H4 (cell line): ENCODE measurements at regions not wholly inside any gene's neighbourhood (a gene's known extent, or its start where the extent isn't known, plus 50 kb on each side); places are given as distances from the start of the nearest gene placed in this dataset.

Source experiments
- DNase-seq: peaks from one replicate; pipeline ENCODE4 v3.0.0-alpha.2; 2015; ENCODE audit warnings: low spot score

DNA sequence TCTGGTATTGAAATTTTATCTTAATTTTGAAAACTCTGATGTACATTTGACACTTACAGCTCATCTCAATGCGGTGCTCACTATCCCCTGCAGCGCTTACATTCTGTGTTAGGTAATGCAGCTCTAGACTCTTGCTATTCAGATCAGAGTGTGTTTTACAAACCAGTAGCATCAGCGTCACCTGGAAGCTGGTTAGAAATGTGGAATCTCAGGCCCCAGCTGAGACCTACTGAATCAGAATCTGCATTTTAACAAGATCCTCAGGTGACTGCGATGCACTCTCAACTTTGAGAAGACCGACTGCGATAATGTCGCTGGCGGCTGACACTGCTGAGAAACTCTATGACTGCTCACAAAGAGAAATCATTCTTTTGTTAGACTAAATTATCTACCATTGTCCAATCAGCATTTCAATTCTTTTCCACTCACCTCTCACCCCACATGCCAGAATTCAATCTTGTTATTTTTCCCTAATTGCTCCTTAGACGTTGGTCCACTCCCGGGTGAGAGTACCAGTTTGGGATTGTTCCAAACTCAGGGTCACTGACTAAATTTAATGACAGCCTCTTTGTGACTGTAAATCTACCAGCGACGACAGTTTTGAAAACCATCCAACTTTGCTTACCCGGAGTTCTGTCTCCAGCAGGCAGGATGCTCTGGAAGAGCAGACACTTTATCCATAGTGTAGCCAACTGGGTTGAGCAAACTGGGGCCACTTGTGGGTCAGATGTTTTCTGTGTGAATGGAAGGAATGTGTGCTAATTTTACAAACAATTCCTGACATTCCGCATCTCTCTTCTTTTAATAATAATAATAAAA, 140.1 kb upstream of the BTBD3 start:
- no peak for DNase-seq

DNA sequence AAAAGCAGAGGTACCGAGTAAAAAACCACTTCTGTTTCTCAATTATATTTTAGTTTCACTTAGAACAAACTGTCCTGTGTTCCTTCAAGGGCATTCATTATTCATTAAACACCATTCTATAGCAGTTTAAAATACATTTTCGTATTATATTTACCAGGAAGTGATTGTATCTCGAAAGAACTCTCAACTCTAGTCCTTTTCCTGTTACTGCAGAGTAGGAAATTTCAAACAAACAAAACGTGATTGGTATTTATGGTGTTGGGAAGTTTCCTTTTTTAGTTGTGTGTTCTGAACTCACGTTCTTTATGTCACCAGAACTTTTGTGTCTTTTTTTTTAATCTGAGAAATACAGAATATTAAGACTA, 139.5 kb upstream of the BTBD3 start:
- no peak for DNase-seq

DNA sequence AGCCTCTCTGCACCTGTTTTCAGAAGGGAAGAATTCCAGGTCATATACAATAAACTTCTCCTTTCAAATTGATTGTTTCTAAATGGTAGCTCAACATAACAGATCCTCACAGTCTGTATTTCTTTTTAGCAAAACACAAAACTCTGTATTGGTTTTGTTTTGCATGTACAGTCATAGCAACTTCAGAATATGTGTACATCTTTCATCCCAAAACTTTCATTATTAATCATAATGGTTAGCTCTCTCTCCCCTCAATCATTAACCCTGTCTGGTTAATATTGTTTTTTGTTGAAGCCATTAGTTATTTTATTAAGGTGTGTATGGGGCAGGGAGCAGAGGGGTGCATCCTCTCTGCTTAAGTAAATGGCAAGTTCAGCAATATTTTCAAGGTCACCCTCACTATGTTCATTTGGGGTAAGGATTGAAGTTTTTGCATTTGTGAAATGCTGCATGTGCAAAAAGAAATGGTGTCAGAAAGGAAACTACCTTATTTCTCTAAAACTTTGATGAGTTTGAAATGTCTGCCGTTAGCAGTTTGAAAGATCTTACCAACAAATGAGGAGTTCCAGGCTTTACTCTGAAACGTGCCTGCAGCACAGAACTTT, 136.8 kb upstream of the BTBD3 start:
- DNase-seq = no peak

DNA sequence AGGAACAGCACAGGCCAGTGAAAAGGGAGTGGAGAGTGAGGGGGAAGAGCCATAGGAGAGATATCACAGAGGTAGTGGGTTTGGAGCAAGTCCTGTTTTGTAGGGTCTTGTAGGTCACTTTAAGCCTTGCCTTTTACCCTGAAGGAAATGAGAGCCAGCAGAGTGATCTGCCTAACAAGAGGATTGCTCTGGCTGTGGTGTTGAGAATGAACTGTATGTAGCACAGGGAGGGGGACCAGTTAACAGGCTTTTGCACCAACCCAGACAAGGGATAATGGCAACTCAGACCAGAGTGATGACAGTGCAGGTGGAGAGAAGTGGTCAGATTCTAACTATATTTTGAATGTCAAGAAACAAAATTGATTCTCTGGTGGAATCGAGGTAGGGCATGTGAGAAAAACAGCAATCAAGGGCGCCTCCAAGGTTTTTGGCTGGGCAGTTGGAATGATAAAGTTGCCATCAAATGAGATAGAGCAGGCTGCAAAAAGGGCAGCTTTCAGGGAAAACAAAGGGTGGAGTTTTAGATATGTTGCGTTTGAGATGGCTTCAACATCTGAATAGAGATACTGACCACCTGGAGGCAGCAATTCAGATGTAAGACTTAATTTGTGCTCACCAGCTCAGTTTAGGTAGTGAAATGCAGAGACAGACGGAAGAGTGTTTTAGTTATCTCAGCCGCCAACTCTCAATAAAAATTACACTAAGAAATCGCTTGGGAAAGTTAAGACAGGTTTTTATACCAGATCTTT, 134.4 kb upstream of the BTBD3 start:
- no peak for DNase-seq

DNA sequence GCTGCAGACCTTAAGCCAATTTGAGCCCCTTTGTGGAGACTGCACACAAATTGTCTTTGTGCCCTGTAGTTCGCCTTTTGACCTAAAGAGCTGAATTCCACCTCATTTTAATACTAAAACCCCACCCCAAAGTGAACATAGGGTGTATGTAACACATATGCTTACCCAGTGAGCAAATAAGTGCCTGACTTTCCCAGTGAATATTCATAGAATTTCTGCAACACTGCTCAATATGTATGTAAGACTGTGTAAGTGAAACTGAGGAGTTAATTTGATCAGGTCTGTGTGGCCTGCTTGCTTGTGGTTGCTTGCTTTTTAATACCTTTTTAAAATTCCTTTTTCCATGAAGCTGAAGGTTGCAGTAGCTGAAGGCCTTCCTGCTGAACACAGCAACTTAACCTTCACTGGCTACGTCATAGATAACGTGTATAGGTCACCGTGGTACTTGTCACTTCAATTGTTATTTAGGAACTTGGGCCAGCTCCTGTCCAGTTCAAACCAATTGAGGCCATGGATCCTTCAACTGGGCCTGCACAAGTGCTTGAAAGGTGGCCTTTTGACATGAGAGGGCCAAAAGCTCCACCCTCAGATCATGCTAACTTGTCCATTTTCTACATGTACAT, 131.7 kb upstream of the BTBD3 start:
- DNase-seq = no peak

DNA sequence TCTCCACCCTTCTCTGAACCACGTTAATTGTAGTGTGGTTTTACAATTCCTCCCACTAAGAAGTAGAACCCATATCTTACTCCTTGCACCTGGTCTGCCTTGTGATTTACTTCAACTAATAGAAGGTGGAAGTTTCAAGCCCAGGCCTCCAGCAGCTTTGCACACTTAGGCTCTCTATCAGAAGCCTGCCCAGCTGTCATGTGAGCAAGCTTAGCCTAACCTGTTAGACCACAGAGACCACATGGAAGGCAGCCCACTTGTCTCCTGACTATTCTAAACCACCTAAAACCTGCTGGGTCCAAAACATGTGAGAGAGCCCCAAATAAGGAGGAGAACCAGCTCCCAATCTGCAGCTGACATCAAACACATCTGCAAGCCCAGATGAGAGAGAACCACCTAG, 127.6 kb upstream of the BTBD3 start:
- DNase-seq = no peak

DNA sequence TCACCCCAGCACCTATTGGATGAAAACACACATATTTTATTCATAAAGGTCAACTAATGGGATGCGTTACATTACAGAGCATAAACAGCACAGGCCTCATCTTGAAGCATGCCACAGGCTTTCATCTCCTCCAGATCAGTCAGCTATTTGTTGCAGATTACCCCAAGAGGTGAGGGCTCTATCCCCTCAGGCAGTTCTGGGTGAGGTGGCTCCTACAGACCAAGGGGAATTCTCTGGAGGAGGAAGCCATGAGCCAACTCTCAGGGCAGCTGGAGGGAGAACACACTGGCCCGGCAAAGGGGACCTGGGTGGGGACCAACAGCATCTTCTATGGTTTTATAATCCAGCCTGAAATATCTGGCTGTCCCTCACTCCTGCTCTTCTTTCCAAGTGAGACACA, 126.4 kb upstream of the BTBD3 start:
- DNase-seq = no peak

DNA sequence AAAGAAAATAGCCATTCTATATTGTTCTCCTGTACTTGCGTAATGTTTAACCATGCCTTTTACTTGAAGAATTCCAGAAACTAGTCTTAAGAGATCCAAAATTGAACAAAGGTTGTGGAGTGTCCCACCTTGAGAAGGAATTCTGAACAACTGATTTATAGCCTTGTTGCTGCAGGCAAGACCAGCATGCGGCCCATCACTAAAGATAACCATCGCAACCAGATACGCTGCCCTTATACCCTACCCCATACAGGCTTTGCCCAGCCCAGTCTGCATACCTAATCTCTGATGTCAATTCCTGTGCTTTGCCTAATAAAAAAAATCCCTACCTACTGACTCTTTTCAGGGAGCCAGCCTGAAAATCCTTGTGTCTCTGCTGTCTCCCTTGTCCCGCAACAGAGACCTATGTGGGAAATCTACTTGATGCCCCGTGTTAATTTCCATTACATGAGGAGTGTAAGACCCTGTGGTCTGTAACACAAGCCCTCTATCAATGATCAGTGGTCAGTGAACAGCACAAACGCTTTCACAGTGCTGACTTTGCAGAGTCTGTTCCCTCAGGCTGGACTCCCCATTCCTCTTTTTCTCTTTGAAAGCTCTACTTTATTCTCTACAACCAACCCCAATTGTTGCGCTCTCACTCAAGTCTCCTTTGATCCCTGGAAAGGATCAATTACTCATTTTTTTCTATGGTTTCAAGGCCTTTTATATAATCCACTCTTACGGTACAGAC, 125.7 kb upstream of the BTBD3 start:
- DNase-seq = peak; percentile 23

DNA sequence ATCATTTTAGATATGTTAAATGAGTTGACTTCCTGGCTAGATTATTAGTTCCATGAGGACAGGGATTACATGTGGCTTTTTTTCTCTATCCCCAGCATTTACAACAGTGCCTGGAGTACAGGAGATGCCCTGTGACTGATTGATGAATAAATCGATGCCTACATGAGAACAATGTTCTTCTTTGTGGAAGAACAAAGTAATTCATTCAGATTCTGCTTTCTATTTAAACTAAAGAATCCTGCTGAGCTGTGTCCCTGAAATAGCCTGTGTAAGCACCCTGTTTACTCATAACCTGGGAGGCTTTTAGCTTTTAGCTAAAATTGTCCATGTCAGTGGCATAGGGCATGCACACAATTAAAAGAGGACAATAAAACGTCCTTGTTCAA, 125.1 kb upstream of the BTBD3 start:
- no peak for DNase-seq

DNA sequence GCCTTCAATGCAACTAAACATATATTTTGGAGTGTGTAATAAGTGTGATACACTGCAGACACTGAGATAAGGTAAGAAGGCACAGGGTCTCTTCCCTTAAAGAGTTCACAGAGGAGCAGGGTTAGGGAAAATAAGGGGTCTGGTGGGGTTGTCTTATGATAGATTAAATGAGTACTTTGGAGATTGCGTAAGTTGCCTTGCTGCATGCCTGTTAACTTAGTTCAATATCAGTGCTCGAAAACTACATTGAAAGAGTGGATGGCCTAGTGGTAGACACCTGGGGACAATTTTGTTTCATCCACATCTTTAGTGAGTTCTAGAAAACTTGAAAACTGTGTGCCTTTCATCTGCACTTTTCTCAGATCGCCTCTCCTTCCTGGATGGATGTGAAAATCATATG, 123.2 kb upstream of the BTBD3 start:
- DNase-seq = no peak

DNA sequence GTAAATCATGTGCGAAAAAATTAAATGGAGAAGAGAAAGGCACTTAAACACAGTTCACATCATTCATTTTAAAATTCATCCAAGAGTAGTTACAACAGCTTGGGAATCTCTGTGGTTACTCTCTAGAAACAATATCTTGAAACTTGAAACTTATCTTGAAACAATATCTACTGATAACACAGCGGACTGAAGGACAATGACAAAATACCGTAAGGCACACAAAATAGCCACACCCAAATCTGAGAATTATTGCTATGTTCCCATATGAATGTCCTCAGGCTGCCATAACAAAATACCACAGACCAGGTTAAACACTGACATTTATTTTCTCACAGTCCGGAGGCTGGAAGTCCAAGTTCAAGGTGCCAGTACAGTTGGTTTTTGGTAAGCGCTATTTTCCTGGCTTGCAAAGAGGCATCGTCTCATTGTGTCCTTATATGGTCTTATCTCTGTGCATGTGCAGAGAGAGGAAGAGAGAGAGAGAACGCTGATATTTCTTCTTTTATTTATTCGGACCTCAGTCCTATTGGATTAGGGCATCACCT, 122.5 kb upstream of the BTBD3 start:
- no peak for DNase-seq

DNA sequence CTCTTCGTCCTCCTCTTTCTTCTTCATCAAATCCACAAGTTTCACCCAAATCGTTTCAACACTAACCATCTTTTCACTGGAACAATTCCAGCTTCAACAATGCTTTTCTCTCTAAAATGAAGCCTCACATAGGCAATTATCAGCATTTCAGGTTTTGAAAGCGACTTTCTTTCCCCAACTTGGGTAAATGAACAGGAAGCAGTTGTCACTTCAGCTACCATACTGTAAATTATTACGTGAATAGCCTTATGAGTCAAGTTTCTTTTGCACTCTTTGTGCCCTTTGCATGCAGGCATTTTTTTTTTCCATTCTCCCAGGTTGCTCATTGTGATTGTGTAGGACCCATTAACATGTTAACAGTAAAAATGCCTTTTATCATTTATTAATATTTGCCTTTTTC, 121.7 kb upstream of the BTBD3 start:
- no peak for DNase-seq

DNA sequence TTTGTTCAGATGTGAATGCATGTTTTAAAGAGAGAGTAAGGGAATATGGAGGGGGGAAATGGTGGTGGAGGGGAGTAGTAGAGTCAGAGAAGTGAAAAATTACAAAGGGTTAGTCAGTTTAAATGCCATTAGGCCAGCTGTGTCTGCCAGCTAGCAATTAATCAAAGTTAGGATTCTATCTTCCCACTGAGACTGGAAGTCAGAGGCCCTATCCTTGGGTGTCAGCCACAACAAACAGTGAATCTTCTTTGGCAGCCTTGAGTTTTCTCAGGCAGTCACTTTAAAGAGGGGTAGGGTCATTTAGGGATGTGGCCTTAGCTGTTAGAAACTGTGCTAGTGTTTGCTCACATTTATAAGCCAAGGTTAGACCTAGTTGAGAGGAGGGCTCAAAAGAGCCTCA, 120.5 kb upstream of the BTBD3 start:
- DNase-seq = no peak

DNA sequence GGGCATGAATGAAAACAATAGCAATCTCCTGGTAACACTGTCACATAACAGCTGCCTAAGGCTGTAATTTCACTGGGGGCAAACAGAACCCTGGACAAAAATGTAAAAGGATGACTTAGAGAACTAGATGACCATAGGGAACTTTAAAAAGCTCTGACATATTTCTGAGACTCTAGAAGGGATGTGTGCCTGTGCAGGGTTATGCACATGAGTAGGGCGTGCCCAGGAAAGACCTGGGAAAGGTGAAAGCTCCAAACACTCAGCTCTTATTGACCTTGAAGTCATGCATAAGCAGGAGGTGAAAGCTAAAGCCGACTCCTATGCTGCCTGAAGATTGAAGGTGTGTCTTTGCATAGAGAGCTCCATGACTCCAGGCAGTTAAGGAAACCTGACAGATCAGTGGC, 118.4 kb upstream of the BTBD3 start:
- no peak for DNase-seq

DNA sequence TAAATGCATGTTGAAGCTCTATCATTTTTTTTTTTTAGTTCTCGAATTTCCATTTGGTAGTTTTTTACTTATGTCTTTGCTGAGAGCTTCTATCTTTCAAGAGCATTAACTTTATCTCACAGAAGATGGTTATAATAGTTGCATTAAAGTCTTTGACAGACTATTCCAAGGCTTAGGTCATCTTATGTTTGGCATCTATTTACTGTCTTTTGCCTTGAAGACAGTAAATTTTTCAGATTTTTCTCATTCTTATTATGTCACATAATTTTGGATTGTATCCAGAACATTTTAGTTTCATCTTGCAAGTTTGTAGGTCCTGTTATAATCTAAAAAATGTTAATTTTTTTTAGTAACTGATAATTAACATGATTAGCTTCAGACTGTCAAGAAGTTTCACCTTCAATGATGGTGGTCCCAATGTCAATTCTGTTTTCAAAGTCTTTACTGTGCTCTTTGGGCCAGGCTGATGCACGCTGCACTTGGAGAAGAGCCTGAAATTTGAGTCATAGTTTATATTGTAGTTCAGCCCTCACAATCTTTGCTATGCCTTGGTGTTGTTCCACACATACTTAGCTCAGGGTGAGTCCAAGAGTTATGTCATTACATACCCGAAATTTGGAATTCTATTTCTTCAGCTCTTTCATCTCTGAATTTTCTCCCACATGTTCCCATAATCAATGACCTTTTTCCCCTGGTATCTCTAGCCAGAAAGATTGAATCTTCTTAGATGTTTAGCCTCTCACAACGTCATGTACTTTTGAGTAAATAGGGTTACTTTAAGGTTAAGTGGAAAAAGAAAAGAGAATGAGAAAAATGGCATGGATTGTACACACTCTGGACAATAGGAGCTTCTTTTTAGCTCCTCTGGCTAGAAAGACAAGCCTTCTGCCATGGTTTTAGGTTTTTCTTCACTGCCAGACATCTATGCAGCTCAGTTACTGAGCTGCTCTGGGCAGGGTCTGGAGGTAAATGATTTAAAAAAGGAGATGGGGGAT, 110.3 kb upstream of the BTBD3 start:
- DNase-seq = peak; percentile 65

DNA sequence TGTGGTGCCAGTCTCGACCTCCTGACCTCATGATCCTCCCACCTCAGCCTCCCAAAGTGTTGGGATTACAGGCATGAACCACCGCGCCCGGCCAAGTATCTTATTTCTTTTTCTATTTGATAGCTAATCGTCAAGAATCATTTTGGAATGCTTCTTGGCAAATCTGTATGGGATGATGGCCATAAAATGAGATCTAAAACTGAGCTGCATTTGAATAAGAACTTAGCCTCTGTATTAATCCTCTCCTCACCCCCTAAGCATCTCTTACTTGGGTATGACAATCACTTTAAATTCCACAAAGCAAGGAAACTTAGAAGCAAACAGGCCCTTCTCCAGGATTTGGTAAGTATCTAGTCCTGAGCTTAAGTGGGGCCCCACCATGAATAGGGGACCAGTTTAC, 108.9 kb upstream of the BTBD3 start:
- no peak for DNase-seq

DNA sequence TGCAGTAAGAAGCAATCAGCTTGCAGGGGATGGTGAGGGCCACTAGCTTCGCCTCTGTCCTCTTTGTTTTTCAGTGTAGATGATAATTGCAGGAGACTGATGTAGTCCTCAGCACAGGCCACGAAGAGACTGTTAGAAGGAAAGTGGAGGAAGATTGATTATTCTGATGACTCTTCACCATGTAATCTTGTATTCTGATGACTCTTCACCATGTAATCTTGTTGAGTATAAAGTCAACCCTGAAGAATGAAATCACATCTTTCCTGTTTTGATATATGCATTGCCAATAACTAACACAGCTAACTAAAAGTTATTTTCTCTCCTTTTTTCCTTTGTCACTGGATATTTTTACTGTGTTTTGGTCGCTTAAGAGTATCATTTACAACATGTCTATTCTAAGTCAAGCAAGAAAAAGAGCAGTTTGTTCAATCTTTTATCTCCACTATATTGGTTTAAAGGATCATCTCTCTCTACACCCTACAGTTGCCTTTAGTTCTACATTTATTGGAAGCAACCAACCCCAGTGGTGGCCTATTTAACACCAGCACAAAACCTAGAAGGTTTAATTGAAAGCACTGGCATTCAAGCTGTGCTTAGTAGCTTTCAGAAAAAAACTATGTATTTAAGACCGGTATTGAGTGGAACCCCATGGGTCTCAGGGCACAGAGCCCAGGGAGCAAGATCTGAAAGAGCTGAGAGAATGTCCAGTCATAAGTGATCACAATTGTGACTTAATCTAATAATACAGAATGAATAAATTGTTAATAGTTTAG, 107.2 kb upstream of the BTBD3 start:
- no peak for DNase-seq

DNA sequence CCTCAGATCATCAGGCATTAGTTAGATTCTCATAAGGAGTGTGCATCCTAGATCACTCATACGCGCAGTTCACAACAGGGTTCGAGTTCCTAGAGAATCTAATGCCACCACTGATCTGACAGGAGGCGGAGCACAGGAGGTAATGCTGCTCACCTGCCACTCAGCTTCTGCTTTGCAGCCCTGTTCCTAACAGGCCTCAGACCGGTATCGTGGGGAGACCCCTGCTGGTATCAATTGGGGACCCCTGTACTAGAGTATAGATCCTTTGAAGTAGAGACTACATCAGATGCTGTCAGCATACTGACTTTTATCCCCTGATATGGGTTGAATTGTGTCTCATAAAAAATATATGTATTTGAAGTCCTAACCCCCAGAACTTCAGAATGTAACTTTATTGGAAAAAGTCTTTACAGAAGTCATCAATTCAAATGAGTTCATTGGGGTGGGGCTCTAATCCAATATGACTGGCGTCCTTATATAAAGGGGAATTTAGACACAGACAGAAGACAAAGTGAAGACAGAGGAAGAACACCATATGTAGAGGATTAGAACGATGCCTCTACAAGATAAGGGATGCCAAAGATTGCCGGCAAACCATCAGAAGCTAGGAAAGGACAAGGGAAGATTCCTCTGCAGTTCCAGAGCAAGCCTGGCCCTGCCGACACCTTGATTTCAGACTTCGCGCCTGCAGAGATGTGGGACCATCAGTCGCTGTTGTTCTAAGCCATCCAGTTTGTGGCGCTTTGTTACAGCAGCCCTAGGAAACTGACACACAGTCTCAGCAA, 104.4 kb upstream of the BTBD3 start:
- DNase-seq = no peak

DNA sequence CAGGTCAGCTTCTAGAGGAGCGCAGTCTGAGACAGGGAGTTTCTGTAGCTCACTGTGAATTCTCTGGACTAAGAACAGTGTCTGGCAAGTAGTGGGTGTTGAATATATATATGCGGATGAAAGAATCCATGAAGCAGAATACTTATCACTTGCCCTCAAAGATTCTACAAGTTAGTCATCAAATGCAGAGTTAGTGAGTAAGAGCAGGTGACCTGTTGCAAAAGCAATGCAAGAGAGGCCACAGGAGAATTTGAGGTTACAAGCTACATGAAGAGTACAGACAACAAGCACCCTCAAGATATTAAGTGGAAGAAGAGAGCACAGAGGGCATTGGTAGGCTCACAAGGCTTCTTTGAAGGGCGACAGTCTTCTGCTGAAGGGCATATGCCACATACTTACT, 103.4 kb upstream of the BTBD3 start:
- no peak for DNase-seq
